ENCODE measurements at regions not wholly inside any gene's neighbourhood (a gene's known extent, or its start where the extent isn't known, plus 50 kb on each side); places are given as distances from the start of the nearest gene placed in this dataset.

DNA sequence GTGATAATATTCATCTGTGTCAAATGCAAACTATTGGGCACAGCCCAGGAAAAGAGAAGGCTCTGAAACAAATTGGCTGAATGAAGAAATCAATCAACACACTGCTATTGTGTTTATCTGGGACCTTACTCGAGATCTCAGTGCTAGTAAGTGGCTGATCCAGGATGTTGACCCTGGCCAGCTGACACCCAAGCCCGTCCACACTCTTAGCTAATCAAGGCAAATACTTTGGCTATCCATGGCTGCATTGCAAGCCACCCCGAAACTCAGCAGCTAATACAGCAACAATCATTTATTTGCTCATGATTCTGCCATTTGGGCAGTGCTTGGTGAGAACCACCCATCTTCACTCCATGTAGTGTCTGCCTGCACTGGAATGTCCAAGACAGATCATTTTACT, 74.1 kb upstream of the UBE3A start:
- 23 to 40% (median 30%) methylated on average over 3 of the region's 3 CpGs for WGBS, 4 donors
- H3K27me3 ChIP-seq, result no peaks in the 10 kb centered on the region
- intact Hi-C loops (cut with DNase I), result loop anchor here in 3 of 10 donors (5.0 to 10.0 kb wide), 3 partner anchors 1349 to 1354 kb away; partner anchors contain the start of gene GABRA5 (in 2 of the 3)
- no peaks in the 10 kb centered on the region for H3K36me3 ChIP-seq
- ATAC-seq (no peak), DNase-seq (no peak)
- TF ChIP-seq CTCF (IDR thresholded peaks at IDR 0.05) (no peak), POLR2A (IDR thresholded peaks at IDR 0.05) (no peak)
- no peak overlapping the region for H3K4me3 ChIP-seq
- peaks cover 0 to 3% (median 0%) of the 10 kb centered on the region in 12 donors for H3K4me1 ChIP-seq
- H3K9me3 ChIP-seq, result no peaks in the 10 kb centered on the region
- H3K27ac ChIP-seq, result no peak overlapping the region

DNA sequence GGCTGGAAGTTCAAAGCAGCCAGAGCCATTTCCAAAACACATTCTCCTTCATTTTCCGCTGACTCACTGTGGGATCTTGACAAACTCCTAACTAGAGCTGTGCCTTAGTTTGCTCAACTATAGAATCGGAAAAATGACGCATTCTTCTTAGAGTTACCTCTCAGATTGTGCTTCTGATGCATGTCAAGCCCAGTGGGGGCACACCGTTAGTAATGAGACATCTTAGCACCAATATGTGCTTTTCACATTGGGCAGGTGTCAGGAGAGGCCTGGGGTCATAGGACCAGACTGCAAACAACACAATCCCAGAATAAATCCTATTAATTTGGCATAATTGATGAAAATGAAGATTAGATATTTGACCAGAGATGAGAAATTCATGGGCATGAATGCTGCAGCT, 71.3 kb upstream of the UBE3A start:
- TF ChIP-seq CTCF (IDR thresholded peaks at IDR 0.05) (no peak), POLR2A (IDR thresholded peaks at IDR 0.05) (no peak)
- H3K9me3 ChIP-seq, result no peaks in the 10 kb centered on the region
- no peaks in the 10 kb centered on the region for H3K27me3 ChIP-seq
- intact Hi-C loops (cut with DNase I), result loop anchor here in 4 of 10 donors (2.0 to 10.0 kb wide), 4 partner anchors 1352 to 1357 kb away; partner anchors contain the start of gene GABRA5 (in 3 of the 4)
- 78 to 84% (median 82%) methylated on average over 4 of the region's 4 CpGs for WGBS, 4 donors
- H3K4me3 ChIP-seq, result no peak overlapping the region
- no peak for ATAC-seq
- no peak for DNase-seq
- peaks cover 0 to 3% (median 0%) of the 10 kb centered on the region in 12 donors for H3K4me1 ChIP-seq
- no peak overlapping the region for H3K27ac ChIP-seq
- H3K36me3 ChIP-seq, result no peaks in the 10 kb centered on the region

GRCh38 chr15:25509703-25510102, 70.9 kb upstream of the UBE3A start:
- Histone ChIP-seq H3K36me3 (no peaks in the 10 kb centered on the region), H3K27me3 (no peaks in the 10 kb centered on the region), H3K4me1 (peaks cover 0 to 3% (median 0%) of the 10 kb centered on the region in 12 donors), H3K9me3 (no peaks in the 10 kb centered on the region), H3K4me3 (no peak overlapping the region), H3K27ac (no peak overlapping the region)
- intact Hi-C loops (cut with DNase I), result loop anchor here (2.0 to 10.0 kb wide), 16 partner anchors 181 to 1865 kb away; partner anchors contain the start of genes GABRA5 (in 7 of the 10) and MAGEL2 (in 3 of the 10)
- ATAC-seq (no peak), DNase-seq (no peak)
- 63 to 83% (median 76%) methylated on average over 4 of the region's 4 CpGs for WGBS, 4 donors
- TF ChIP-seq POLR2A (IDR thresholded peaks at IDR 0.05) (no peak), CTCF (IDR thresholded peaks at IDR 0.05) (no peak)

- Histone ChIP-seq H3K9me3 (no peaks in the 10 kb centered on the region), H3K4me1 (peaks cover 0 to 3% (median 0%) of the 10 kb centered on the region in 12 donors), H3K4me3 (no peak overlapping the region), H3K27me3 (no peaks in the 10 kb centered on the region), H3K27ac (no peak overlapping the region), H3K36me3 (no peaks in the 10 kb centered on the region)
- DNase-seq (no peak), ATAC-seq (peak in 2 of 4 donors; percentile 39 to 52)
- WGBS, 4 donors, result 47 to 57% (median 49%) methylated on average over 3 of the region's 3 CpGs
- intact Hi-C loops (cut with DNase I), result loop anchor here (1.0 to 10.0 kb wide), 16 partner anchors 182 to 1864 kb away; partner anchors contain the start of genes GABRA5 (in 4 of the 10) and MAGEL2 (in 3 of the 10)
- peak; percentile 46 to 83 (median 72) for TF ChIP-seq CTCF (IDR thresholded peaks at IDR 0.05)
- no peak for TF ChIP-seq POLR2A (IDR thresholded peaks at IDR 0.05)
Measured at GRCh38 chr15:25508369-25509002, 69.7 kb upstream of the UBE3A start.
